GM21786 (cell line): ENCODE measurements at regions not wholly inside any gene's neighbourhood (a gene's known extent, or its start where the extent isn't known, plus 50 kb on each side); places are given as distances from the start of the nearest gene placed in this dataset.
"Not testable (repeated sequence)": the region's sequence is repeated elsewhere in the genome, so short reads cannot be mapped to it uniquely, and the experiment has no call there.

Experiments used
- ATAC-seq: cut with Tn5 transposase; IDR thresholded peaks from one replicate; pipeline ENCODE4 v1.9.1; 2021; ENCODE audit not compliant: unreplicated experiment

DNA sequence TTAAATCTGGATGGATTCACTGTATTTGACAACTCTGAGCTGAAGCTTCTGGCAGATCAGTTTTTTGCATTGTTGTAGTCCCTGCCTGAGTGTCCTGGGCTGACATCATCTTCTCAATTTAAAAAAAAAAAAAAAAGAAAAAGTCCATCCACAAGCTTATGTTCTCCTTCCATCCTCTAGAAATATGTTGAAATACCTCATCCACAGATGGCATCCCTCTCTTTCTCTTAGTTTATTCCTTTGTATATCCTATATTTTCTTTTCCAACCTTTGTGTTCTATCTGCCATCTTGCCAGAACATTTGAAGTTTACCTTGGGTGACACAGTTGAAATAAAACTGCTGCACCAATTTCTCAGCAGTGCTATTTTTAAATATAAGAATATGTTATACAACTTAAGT lies 184.4 kb upstream of the PKN2 start:
- no peak for ATAC-seq

GRCh38 chr1:88502886-88503285 lies 181.2 kb upstream of the PKN2 start:
- no peak for ATAC-seq

DNA sequence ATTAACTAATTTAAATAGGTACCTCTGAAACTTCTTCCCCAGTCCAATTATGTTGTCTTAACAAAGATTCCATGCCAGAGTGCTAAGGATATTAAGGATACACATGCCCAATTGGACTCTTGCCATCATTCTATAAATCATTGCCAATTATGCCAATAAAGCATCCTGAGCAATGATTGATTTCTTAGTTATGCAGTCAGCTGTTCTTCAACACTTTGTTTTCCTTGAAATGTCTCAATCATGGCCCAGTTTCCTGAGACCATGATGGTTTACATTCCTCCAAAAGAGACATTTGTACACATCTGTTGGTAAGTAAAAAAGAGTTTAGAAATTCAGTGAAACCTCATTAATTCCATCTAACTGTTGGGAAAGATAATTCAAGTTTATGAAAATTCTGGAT lies 180.4 kb upstream of the PKN2 start:
- ATAC-seq: no peak

GRCh38 chr1:88504601-88505000 lies 179.5 kb upstream of the PKN2 start:
- ATAC-seq: no peak

DNA sequence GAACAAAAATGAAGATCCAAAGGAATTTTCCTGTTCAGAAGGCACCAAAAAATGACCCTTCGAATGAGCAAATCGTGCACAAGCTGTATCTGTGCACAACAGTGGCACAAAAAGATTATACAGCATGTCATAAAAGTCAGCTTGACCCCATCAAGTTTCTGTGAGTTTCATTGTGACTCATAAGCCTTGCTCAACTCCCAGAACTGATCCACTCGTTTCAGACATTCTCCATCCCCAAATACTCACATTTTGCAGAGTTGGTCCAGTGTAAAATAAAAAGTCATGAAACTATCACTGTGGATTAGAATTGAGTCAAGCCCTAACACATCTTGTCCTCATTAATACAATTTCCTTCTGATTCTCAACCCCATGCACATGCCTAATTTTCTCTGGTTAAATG lies 174.7 kb upstream of the PKN2 start:
- no peak for ATAC-seq

GRCh38 chr1:88514544-88515060 lies 169.5 kb upstream of the PKN2 start:
- ATAC-seq: no peak

GRCh38 chr1:88517499-88517898 lies 166.6 kb upstream of the PKN2 start:
- not testable (repeated sequence) for ATAC-seq

DNA sequence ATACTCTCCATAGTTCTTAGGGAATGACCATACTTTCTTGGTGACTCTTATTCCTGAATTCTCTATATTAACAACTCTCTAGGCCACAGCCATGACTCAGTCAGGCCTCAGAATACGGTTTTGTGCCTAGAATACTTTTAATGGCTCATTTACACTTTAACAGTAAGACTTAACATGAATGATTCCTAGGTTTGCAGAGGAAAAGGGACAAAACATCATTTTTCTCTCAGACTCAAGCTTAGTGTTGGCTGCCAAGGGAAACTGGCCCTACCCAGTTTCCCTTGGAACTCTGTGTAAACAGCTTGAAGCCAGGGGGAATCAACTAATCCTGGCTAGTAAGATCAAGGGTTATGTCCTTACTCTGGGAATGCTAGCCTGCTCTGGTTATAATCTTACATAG lies 164.9 kb upstream of the PKN2 start:
- no peak for ATAC-seq

DNA sequence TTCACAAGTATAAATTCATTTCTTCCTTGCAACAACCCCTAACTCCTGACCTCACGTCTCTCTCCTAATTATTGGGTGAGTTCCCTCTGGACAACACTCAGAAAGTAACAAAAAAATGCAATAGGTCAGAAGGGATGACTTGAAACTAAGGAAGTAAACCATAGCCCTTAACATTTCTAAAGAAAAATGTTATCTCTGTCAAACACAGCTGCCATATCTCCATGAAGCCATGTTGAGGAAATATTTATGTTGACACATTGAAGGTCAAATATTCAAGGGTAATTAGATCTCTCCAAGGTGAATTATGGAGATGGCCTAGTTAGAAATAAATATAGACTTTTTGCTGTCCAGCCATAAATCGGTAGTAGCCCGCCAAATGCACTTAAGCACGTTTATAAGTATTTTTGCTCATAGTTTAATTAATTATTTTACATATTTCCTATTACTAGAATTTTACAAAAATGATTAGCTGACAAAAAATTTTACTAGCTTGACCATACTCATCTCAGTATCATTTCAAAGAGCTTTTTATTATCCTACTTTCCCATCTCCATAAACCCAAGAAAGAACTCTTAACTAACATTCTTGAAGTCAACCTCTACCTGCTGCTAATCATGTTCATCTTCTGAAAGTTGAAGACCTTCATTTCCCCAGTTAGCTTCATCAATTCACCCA lies 160.1 kb upstream of the PKN2 start:
- ATAC-seq: no peak

DNA sequence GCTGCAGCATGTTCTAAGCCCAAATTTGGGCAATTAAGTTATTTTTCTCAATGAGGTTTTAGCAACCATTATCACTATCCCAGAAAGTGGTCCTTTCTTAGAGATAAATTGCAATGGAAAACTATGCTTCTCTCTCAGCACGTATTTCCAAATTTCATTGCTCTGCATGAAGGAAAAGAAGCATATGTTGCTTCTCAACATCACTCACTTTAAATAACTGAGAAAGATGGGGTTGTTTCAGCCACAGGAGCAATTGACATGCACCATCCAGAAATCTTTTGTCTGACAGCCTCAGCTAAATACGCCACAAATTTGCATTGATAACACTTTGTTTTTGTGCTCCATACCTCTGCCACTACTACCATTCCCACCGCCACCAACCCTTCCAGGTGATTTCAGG lies 157.6 kb upstream of the PKN2 start:
- no peak for ATAC-seq

GRCh38 chr1:88528792-88529191 lies 155.3 kb upstream of the PKN2 start:
- no peak for ATAC-seq

DNA sequence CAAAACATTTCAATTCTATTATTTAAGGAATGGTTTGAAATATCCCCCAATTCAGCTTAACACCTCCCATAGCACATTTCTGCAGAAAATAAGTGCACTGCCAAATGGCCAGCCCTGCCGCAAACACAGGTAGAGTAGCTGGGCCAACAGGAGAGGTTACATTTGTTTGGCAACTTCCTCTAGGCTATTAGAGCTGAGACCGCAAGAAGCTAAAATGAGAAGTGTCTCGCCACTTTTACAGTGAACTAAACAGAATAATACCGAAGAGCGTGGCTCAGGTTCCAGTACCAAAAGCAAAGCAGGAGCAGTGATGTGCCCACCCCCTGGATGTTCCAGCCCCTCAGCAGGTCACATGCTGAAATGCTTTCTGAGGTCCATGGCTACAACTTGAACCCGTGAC lies 154.5 kb upstream of the PKN2 start:
- ATAC-seq: no peak

- ATAC-seq: no peak
Observed at GRCh38 chr1:88530246-88530645, 153.8 kb upstream of the PKN2 start.

DNA sequence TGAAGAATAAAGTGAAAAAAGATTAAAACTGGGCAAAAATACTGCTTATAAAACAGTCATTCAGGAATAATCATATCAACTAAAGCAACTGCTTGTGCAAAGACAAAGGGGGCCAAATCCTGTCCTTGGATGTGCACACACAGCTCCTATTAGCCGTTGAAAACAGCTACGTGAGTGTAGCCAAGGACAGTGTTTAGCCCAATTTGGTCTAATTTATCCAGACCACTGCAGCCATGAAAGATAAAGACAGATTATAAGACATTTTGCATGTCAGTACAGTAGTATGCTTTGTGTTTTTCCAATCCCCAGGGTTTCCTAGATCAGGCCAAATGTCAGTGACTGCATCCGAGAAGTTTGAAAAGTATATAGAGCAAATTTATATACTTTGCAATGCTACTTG lies 146.3 kb upstream of the PKN2 start:
- ATAC-seq: no peak

GRCh38 chr1:88538222-88538899 lies 145.7 kb upstream of the PKN2 start:
- ATAC-seq: no peak

DNA sequence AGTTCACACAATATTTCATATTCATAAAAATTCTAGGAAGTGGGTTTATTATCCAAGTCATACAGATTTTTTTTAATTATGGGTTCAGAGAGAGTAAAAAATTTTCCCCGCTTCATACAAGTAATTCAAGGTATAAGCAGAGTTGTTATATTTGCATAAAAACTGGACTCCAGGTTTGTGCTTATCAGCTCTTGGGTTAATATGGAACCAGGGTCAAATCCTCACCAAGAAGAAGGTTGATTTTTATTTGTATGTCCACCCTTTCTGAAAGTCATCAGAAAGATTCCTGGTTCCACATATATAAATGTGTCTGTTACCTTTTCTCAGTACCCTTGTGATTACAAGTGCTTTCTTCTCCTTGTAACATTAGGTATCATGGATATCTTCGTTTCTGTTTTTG lies 143.8 kb upstream of the PKN2 start:
- ATAC-seq: no peak

- no peak for ATAC-seq
Observed at GRCh38 chr1:88541596-88541995, 142.5 kb upstream of the PKN2 start.

DNA sequence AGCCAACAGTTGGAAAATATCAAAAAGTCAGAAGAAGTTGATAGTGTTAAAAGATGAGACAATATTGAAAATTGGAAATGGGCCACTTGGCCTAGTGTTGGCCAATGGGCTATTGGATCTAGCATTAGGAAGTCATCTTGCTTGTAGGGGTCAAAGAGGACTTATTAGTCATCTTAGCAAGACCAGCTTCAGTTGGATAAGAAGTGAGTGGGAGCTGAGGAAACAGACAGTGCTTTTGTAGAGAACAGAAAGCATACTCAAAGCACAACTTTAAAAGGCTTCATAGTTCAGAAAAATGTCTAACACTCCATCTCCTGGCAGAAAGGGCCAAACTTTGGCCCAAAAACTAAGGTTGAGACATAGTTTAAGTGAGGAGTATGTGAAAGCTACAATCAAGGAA lies 139.9 kb upstream of the PKN2 start:
- no peak for ATAC-seq

- no peak for ATAC-seq
Observed at GRCh38 chr1:88549536-88549935, 134.5 kb upstream of the PKN2 start.

DNA sequence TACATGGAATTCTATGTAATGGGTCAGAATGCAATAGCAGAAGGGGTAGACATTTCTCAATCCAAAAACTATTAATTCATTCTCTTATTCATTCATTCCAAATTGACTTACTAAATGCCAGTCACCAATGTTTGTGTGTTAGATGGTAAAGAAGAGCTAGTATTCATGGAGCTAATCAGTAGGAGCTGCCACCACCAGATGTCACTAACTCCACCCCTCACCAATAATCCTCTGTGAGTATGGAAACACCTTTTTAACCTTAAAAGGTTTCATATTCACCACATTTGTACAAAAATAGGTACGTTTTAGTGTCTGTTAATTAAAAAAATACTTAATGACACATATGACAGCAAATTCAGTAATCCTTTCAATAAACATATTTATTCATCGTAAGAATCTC lies 131.8 kb upstream of the PKN2 start:
- ATAC-seq: no peak

GRCh38 chr1:88557014-88557413 lies 127.1 kb upstream of the PKN2 start:
- no peak for ATAC-seq

DNA sequence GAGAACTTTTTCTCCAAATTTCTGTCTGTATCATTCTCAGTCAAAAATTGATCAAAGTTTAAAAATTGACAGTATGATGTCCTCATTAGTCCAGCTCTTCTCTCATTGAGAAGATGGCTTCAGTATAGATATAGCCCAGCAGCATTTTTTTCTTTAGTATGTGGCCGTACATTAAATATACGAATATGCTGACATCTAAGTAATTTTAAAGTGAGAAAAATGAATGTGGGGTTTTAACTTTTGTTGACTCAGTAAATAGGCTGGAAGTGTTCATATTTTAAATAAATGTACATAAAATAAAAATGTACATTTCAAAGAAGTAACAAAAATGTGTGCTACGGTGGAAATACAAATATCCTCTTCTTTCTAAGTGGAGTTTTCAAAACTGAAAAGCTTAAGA lies 123.5 kb upstream of the PKN2 start:
- ATAC-seq: no peak

- ATAC-seq: no peak
Observed at GRCh38 chr1:88562991-88563390, 121.1 kb upstream of the PKN2 start.
